SJCRH30 (cell line): ENCODE measurements at regions not wholly inside any gene's neighbourhood (a gene's known extent, or its start where the extent isn't known, plus 50 kb on each side); places are given as distances from the start of the nearest gene placed in this dataset.

ENCODE experiments used
- DNase-seq, 2 experiments: peaks; one replicate each; pipeline ENCODE4 v3.0.0-alpha.2; 2015 to 2020
- H3K27ac ChIP-seq: fragments of 250-450 bp; sonication (Bioruptor Pico); 2 replicates; pipeline ENCODE4 v1.5.1; 2020; ENCODE audit warnings: mild to moderate bottlenecking, moderate library complexity
- H3K27me3 ChIP-seq: fragments of 250-450 bp; sonication (Bioruptor Pico); 2 replicates; pipeline ENCODE4 v1.5.1; 2020; ENCODE audit warnings: mild to moderate bottlenecking, moderate library complexity
- H3K36me3 ChIP-seq: fragments of 250-450 bp; sonication (Bioruptor Pico); 2 replicates; pipeline ENCODE4 v1.5.1; 2020; ENCODE audit warnings: mild to moderate bottlenecking, moderate library complexity
- H3K4me1 ChIP-seq: fragments of 250-450 bp; sonication (Bioruptor Pico); 2 replicates; pipeline ENCODE4 v1.5.1; 2020; ENCODE audit warnings: mild to moderate bottlenecking, moderate library complexity
- H3K4me3 ChIP-seq: fragments of 250-450 bp; sonication (Bioruptor Pico); 2 replicates; pipeline ENCODE4 v1.5.1; 2020; ENCODE audit warnings: mild to moderate bottlenecking, moderate library complexity
- H3K9me3 ChIP-seq: fragments of 250-450 bp; sonication (Bioruptor Pico); replicated peaks from 2 replicates; pipeline ENCODE4 v1.5.1; 2020; ENCODE audit warnings: mild to moderate bottlenecking, moderate library complexity

DNA sequence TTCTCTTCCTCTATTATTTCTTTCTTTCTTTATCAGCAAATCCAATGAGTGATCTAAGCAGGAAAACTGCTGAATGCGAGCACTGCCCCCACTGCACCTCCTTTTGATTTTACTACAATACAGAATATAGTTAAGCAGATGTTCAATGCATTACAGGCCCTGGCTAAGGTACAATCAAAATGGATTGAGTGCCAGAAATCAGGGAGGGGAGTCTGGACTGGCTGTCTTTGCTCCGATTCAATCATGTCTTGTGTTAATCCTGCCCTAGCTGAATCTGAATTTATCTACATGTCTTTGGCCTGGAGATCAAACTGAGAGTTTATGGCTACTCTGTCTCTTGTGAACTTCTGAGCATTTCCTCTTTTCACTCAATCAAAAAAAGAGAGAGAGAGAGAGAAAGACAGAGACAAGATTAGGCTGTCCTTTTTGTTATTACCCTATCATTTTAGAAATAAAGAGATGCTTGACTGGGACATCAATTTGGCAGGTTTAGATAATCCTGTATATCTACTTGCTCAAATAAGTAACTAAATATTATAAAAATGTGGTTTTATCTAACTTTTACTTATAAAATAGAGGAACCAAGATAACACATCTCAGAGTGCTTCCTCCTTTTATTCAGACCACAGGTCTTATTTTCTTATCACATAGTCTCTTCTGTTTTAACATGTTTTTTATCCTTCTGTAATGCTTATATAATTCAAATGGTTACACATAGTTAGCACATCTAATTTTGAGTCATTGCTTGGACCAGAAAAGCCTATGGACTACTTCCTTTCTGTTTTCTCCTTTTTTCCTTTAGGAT is 656.2 kb downstream of the KCNJ2 start:
- Histone ChIP-seq H3K4me1 (no peaks in the 10 kb centered on the region), H3K27me3 (no peaks in the 10 kb centered on the region), H3K36me3 (no peaks in the 10 kb centered on the region), H3K4me3 (no peak overlapping the region), H3K9me3 (no peaks in the 10 kb centered on the region), H3K27ac (no peak overlapping the region)
- no peak for DNase-seq

DNA sequence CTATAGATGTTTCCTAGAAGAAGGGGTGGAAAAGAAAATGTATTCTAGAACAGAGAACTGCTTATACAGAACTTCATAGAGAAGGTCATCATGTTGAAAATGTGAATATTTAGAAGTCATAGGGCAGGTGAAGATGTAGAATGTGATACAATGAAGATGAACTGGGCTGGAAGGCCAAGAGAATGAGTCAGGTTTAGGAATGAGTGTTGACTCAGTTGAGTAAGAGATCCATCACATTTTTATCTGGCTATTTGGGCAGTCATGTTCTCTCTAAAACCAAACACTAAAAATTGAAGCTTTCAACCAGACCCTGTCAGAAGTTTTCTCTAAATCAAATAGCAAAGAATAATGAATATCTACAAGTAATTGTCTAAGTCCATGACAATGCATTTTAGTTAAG is 660.5 kb downstream of the KCNJ2 start:
- DNase-seq, result no peak
- Histone ChIP-seq H3K9me3 (no peaks in the 10 kb centered on the region), H3K4me3 (no peak overlapping the region), H3K27me3 (no peaks in the 10 kb centered on the region), H3K27ac (no peak overlapping the region), H3K4me1 (no peaks in the 10 kb centered on the region), H3K36me3 (no peaks in the 10 kb centered on the region)

DNA sequence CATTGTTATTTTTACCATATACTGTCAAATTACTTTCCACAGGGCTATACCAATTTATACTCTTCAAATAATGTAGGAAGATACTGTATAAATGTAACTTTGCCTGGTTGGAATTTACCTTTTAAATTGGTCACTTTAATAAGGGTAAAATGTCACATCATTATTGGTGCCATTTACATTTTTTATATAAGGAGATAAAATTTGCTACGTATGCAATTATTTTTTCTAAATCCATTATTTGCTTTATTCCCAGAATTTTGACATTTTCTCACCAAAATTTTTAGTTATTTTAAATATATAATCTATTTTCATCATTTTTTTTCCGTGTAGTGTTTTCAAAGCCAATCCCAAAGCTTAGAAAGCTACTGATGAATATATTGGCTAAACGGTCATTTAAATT is 664.7 kb downstream of the KCNJ2 start:
- H3K27ac ChIP-seq, result no peak overlapping the region
- DNase-seq, result no peak
- no peak overlapping the region for H3K4me3 ChIP-seq
- no peaks in the 10 kb centered on the region for H3K4me1 ChIP-seq
- no peaks in the 10 kb centered on the region for H3K36me3 ChIP-seq
- no peaks in the 10 kb centered on the region for H3K9me3 ChIP-seq
- H3K27me3 ChIP-seq, result no peaks in the 10 kb centered on the region; the same call in 1 of the 2 replicates

DNA sequence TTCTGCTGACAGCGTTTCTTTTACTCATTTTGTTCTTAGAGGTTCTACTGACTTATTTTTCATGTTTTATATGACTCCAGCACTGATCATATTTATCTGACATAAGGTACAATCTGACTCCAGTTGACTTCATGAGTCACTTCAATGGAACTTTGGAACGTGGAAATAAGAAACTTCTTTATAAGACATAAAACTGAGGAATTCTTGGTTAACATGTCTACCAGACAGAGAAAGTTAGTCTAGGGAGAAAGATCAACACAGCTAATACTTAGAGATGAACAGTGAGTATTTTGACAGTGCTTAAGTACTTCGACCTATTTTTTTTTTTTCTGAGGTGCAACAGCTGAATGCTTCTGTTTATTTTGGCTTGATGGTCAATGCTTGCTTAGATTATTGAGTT is 679.5 kb downstream of the KCNJ2 start:
- Histone ChIP-seq H3K27ac (no peak overlapping the region), H3K36me3 (no peaks in the 10 kb centered on the region), H3K4me3 (no peak overlapping the region), H3K4me1 (no peaks in the 10 kb centered on the region), H3K27me3 (no peaks in the 10 kb centered on the region), H3K9me3 (no peaks in the 10 kb centered on the region)
- no peak for DNase-seq

DNA sequence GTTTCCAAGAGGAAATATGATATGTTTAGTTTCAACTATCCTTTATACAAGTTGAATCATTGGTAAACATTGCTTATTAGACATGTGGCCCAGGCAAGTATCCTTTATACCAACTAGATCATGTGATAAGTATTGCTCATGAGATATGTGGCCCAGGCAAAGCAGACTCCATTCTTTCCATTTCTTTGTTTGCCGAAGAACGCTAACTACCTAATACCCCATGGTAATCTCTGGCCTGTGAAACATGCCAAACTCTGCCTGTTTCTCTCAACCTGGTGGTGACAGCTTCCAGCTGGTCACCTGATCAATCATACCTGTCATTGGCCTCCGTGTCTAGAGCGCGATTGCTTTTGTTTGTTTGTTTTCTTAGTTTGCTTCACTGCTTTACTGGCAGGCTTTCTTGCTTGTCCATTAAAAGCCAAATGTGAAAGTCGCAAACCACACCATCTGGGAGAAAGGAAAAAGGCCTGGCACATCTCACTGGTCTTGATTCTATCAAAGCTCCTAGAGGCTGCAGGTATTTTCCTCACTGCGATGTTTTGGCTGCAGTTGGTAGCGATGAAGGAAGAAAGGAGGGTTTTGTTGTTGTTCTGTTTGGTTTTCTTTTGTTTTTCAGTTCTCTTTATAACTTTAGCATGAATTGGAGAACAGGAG is 686.2 kb downstream of the KCNJ2 start:
- Histone ChIP-seq H3K4me3 (no peak overlapping the region), H3K4me1 (no peaks in the 10 kb centered on the region), H3K9me3 (no peaks in the 10 kb centered on the region), H3K27me3 (no peaks in the 10 kb centered on the region), H3K27ac (no peak overlapping the region), H3K36me3 (no peaks in the 10 kb centered on the region)
- no peak for DNase-seq

DNA sequence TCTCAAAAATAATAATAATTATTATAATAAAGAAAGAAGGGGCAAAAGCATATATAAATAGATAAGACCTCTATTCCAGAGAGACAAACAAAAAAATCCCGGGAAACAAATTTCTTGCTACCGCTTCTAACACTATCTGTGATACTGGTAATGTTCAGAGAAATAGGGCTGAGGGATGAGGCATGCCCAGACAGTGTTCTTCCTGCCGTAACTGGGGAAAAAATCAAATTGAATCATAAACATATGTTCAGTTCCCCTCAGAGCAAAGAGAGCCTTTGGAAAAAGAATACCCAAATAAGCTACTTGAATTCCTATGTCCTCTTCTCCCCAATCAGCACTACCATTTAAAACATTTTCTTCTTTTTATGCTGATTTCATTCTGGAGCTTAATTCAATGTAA is 688.0 kb downstream of the KCNJ2 start:
- Histone ChIP-seq H3K27ac (no peak overlapping the region), H3K36me3 (no peaks in the 10 kb centered on the region), H3K4me3 (no peak overlapping the region), H3K27me3 (no peaks in the 10 kb centered on the region), H3K9me3 (no peaks in the 10 kb centered on the region), H3K4me1 (no peaks in the 10 kb centered on the region)
- DNase-seq, result no peak

DNA sequence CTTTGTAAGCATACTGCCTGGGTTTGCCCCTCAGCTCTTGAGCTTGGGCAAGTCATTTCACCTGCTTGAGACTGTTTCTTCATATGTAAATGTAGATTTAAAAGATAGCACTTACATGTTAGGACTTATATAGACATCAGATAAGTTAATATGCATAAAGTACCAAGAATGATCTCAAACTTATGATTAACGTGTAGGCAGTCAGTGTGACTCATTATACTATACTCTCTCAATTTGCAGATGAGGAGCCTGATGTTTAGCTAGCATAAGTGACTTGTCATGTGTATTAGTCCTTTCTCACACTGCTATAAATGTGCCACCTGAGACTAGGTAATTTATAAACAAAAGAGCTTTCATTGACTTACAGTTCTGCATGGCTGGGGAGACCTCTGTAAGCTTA is 690.5 kb downstream of the KCNJ2 start:
- Histone ChIP-seq H3K36me3 (no peaks in the 10 kb centered on the region), H3K9me3 (no peaks in the 10 kb centered on the region), H3K4me3 (no peak overlapping the region), H3K27ac (no peak overlapping the region), H3K4me1 (no peaks in the 10 kb centered on the region), H3K27me3 (no peaks in the 10 kb centered on the region)
- DNase-seq, result no peak

DNA sequence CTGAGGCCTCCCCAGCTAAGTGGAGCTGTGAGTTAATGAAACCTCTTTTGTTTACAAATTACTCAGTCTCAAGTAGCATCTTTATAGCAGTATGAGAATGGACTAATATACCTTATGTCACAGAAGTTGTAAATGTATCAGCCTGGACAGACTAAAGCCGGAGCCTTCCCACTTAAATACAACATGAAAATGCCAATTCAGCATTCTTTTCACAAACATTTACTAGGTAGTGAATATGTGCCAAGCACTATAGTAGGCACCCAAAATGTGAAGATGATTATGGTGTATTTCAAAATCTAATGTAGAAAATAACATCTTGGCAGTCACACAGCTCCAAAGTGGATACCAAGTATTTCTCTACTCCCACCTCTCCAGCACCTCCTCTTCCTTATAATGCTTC is 693.0 kb downstream of the KCNJ2 start:
- Histone ChIP-seq H3K36me3 (no peaks in the 10 kb centered on the region), H3K27me3 (no peaks in the 10 kb centered on the region), H3K4me1 (no peaks in the 10 kb centered on the region), H3K4me3 (no peak overlapping the region), H3K27ac (no peak overlapping the region), H3K9me3 (no peaks in the 10 kb centered on the region)
- DNase-seq, result no peak

DNA sequence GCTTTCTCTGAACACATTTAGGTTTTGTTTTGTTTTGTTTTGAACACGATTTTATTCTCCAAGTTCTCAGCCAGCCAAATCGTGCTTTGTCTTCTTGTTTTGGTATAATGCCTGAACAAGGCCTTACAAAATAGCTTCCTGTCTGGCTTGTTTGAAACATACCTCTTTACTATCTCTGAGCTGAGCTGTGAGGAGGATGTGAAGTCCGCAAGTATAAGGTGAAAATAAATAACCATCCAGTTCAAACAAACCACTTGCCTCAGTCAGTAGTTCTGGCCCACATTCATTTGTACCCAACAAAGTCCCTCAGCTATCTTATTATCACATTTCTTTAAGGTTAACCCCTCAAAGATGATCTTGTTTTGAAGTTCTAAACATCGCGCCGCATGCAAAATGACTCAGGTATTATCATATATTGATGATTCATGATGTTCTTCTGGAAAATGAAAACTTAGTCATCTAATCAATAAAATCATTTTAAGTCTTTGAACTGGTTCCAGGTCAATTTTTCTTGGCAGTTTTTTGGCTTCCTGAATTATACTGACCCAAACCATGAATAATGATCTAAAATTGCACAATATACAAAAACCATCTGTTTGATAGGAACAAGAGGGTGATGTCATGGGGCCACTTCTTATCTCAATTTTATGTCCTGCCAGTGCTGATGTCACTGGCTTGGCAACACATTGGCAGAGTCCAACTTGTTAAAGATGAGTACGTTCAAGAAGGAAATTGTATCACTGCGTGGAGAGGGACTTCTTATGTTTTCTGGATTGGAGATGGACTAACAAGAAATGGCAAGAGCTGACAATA is 694.3 kb downstream of the KCNJ2 start:
- no peak overlapping the region for H3K27ac ChIP-seq
- H3K27me3 ChIP-seq, result no peaks in the 10 kb centered on the region
- H3K4me3 ChIP-seq, result no peak overlapping the region
- H3K9me3 ChIP-seq, result no peaks in the 10 kb centered on the region
- DNase-seq, result no peak
- no peaks in the 10 kb centered on the region for H3K36me3 ChIP-seq
- no peaks in the 10 kb centered on the region for H3K4me1 ChIP-seq

DNA sequence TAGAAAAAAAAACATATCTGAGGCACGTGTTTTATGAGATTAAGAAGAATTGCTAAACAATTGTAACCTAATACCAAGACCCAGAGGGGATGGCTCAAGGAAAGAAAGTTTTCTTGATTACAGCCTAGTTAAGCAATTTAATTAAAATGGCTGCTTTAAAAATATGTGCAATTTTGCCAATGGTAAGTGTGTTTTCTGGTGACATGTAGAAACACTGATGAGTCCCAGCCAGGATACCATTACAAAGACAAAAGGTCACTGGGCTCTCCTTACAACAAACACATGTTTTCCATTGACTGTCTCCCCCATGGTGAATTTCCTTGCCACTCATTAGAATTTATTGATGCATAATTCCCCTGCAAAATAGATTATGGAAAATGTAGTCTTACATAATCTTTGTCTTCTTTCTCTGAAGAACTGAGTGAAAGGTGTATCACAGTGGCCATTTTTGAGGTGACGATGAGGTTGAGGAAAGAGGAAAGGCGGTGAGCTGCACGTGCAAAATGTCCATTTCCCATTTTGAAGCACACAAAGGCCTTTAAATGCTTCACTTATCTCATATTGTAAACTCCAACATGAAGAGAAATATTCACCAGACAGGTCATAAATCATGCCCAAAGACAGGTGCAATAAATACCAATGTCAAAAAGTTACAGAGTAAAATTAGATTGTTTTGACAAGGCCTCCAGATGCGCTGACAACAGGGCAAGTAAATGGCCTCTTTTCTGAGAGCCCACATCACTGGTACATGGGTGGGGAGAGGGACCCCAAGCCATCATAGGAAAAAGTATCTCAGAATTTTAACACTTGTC is 696.9 kb downstream of the KCNJ2 start:
- H3K27me3 ChIP-seq, result 0 out of 2 replicates have a peak, but pooled peaks cover 5% of the 10 kb centered on the region
- no peaks in the 10 kb centered on the region for H3K4me1 ChIP-seq
- H3K9me3 ChIP-seq, result no peaks in the 10 kb centered on the region
- no peak overlapping the region for H3K4me3 ChIP-seq
- H3K36me3 ChIP-seq, result no peaks in the 10 kb centered on the region
- H3K27ac ChIP-seq, result no peak overlapping the region
- DNase-seq, result no peak

DNA sequence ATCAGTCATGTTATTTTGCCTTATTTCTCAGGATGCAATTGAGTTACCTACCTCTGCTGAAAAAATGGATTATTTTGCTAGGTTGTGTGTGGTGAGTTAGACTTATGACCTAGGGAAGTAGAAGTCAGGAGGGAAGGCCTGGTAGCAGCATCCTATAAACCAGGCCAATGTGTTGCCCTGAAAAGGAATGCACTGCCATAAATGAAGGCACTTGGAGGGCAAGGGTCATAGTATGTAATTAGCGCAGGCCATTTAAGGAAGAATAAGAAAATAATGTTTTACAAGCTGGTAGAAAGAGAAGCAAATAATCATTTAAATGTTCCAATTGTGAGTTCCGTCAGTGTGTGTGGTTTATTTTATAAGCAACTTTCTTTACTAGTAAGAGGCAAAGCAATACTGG is 698.8 kb downstream of the KCNJ2 start:
- H3K27ac ChIP-seq, result no peak overlapping the region
- H3K4me3 ChIP-seq, result no peak overlapping the region
- no peaks in the 10 kb centered on the region for H3K4me1 ChIP-seq
- no peaks in the 10 kb centered on the region for H3K36me3 ChIP-seq
- 0 out of 2 replicates have a peak, but pooled peaks cover 5% of the 10 kb centered on the region for H3K27me3 ChIP-seq
- no peaks in the 10 kb centered on the region for H3K9me3 ChIP-seq
- DNase-seq, result no peak

DNA sequence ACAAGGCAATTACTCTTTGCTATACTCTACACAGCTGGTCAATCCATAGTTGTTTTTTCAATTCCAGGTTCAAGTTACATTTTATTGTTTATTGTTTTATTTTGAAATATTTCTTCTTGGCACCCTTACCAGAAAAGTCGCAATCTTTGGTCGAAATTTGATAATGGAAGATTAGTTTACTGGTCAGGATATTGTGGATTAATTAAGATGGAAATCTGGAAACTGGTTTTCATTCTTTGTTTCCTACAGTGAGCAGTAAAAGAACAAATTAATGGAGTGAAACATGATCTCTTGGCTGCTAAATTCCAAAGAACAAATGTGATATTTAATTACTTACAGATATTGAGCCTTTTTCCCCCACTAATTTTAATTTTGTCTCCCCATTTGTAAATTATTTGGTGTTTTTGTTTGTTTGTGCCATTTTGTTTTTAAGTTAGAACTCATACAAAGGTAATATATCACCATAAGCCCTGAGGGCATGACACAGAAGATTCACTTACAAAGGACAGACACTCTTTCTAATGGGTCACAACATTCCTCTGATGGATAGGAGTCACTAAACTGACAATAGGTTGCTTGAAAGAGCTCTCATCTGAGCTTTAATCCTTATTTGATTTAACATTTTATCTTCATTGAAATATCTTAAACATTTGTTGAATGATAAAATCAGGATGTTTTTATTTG is 700.2 kb downstream of the KCNJ2 start:
- Histone ChIP-seq H3K4me1 (no peaks in the 10 kb centered on the region), H3K27me3 (0 out of 2 replicates have a peak, but pooled peaks cover 5% of the 10 kb centered on the region), H3K4me3 (no peak overlapping the region), H3K27ac (no peak overlapping the region), H3K36me3 (no peaks in the 10 kb centered on the region), H3K9me3 (no peaks in the 10 kb centered on the region)
- no peak for DNase-seq

DNA sequence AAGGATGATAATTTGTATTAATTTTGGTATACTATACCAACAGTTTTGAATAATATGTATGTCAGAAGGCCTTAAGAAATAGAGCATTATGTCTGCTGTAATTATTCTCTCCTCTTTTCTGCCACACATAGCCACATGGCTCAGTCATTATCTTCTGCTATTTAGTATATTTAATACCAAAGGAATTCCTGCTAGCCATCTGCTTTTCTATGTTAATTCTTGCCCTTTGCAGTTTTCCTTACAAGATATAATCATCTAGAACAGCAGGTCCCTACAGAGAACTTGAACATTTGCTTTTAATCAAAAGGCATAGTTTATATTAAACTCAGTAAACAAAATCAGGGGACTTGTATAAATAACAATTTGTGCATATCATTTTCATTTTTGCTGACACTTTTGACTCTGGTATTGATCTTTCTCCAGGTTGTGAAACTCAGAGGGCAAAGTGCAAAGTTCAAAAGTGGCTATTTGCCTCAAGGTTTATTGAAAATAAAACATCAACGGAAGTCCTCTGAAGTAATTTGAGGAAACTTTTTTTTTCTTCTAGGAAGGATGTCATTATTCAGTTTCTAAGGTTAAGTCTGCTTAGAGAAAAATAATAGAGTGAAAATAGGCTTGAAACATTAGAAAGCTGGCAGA is 702.0 kb downstream of the KCNJ2 start:
- no peak overlapping the region for H3K27ac ChIP-seq

DNA sequence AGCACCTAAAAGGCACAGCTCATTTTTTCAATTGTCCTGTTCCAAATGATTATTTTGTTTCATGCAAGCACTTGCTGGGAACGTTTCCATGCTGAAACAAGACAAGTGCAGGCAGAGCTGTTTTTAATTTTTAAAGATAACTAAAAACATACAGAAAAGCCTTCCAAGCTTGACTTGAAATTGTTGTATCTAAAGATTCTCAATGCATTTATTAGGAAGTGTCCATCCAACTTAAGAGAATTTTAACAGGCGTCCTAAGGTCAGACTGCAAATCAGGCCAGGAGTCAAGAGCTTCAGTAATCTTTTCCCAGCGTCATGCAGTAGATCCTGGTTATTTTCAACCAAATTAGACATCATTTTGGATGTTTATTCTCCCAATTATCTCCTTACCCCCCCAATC is 702.8 kb downstream of the KCNJ2 start:
- no peak for DNase-seq
- Histone ChIP-seq H3K27me3 (0 out of 2 replicates have a peak, but pooled peaks cover 5% of the 10 kb centered on the region), H3K9me3 (no peaks in the 10 kb centered on the region), H3K4me1 (no peaks in the 10 kb centered on the region), H3K27ac (no peak overlapping the region), H3K4me3 (no peak overlapping the region), H3K36me3 (no peaks in the 10 kb centered on the region)

More for the DNA sequence above, 702.0 kb downstream of the KCNJ2 start:
- no peaks in the 10 kb centered on the region for H3K4me1 ChIP-seq
- DNase-seq, result no peak
- no peak overlapping the region for H3K4me3 ChIP-seq
- no peaks in the 10 kb centered on the region for H3K9me3 ChIP-seq
- no peaks in the 10 kb centered on the region for H3K36me3 ChIP-seq
- H3K27me3 ChIP-seq, result 0 out of 2 replicates have a peak, but pooled peaks cover 5% of the 10 kb centered on the region
